SU-DHL-6 (cell line): ENCODE measurements at regions not wholly inside any gene's neighbourhood (a gene's known extent, or its start where the extent isn't known, plus 50 kb on each side); places are given as distances from the start of the nearest gene placed in this dataset.

ENCODE experiments used
- EZH2phosphoT487 ChIP-seq: fragments of 200-600 bp; sonication (generic), shearing (Covaris generic); conservative IDR thresholded peaks from 2 replicates; pipeline ENCODE4 v1.6.1; 2018; ENCODE audit warnings: mild to moderate bottlenecking, antibody characterized with exemption, low read length, moderate library complexity, mixed read lengths
- TF ChIP-seq, protein P1 (sequence below): fragments of 200-600 bp; sonication (generic); IDR thresholded peaks from one replicate; pipeline ENCODE4 v1.5.1; 2017; ENCODE audit warnings: antibody characterized with exemption, mild to moderate bottlenecking, low read length, moderate library complexity; ENCODE audit not compliant: insufficient read depth, poor library complexity, severe bottlenecking

DNA sequence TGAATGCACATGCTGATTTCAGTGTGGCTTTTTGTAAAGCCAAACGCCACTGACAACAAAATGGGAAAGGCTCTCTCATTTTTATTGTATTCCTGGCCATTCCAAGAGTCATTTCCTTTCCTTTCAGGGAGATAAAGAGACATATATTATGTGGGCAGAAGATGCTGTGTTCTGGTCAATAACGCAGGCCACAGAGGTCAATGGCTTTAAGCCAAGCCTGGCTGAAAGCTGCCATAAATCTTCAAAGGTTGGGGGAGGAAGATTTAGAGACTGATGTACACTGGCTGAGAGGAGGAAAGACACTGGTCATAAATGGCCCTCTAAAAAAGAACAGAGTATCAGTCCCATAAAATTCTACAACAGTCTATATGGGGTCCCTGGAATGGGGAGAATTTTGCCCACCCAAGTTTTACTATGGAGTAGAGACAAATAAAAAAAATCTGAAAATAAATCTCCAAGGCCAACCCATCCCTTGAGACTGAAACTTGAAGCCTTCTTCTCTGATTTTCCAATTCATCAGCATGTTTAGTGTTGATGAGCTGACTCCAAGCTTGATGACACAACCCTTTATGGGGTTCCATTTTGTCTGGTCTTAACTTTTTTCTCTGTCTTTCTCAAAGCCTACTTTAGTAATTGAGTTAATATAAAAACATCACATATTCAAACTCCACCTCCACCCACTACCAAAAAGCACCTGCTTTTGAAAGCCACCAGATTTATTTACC, 152.1 kb upstream of the SLC24A2 start:
- TF ChIP-seq, protein P1, sequence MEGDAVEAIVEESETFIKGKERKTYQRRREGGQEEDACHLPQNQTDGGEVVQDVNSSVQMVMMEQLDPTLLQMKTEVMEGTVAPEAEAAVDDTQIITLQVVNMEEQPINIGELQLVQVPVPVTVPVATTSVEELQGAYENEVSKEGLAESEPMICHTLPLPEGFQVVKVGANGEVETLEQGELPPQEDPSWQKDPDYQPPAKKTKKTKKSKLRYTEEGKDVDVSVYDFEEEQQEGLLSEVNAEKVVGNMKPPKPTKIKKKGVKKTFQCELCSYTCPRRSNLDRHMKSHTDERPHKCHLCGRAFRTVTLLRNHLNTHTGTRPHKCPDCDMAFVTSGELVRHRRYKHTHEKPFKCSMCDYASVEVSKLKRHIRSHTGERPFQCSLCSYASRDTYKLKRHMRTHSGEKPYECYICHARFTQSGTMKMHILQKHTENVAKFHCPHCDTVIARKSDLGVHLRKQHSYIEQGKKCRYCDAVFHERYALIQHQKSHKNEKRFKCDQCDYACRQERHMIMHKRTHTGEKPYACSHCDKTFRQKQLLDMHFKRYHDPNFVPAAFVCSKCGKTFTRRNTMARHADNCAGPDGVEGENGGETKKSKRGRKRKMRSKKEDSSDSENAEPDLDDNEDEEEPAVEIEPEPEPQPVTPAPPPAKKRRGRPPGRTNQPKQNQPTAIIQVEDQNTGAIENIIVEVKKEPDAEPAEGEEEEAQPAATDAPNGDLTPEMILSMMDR = no peak
- TF ChIP-seq EZH2phosphoT487 = no peak
